ENCODE measurements at regions not wholly inside any gene's neighbourhood (a gene's known extent, or its start where the extent isn't known, plus 50 kb on each side); places are given as distances from the start of the nearest gene placed in this dataset.

GRCh38 chr16:79327836-79328235 is 272.7 kb downstream of the MAF start:
- Histone ChIP-seq H4K20me1 (ENCODE audit: insufficient read depth, low read length) (no peaks in the 10 kb centered on the region), H3K9ac (ENCODE audit: low read length) (no peak overlapping the region), H3K36me3 (replicated peaks; ENCODE audit: insufficient read depth, low read length) (no peaks in the 10 kb centered on the region), H3K27me3 (replicated peaks; ENCODE audit: insufficient read depth, low read length) (no peaks in the 10 kb centered on the region), H3K4me1 (ENCODE audit: low read length) (no peaks in the 10 kb centered on the region), H3K4me2 (ENCODE audit: low read depth, low read length) (no peak overlapping the region), H3K9me2 (replicated peaks; ENCODE audit: insufficient read depth, low read length) (no peaks in the 10 kb centered on the region), H3K4me3 (ENCODE audit: low read length) (no peak overlapping the region), H3F3A (ENCODE audit: insufficient read depth, low read length) (no peaks in the 10 kb centered on the region), H3K9me3 (replicated peaks; ENCODE audit: insufficient read depth, low read length) (no peaks in the 10 kb centered on the region), H3K79me2 (ENCODE audit: low read length) (no peaks in the 10 kb centered on the region), H2AFZ (ENCODE audit: low read length) (no peak overlapping the region), H3K27ac (ENCODE audit: low read length) (no peak overlapping the region)
- TF ChIP-seq CTCF (IDR thresholded peaks at IDR 0.05; ENCODE audit: low read length) (no peak), EZH2phosphoT487 (IDR thresholded peaks at IDR 0.05; ENCODE audit: low read length) (no peak), EZH2 (optimal IDR thresholded peaks at IDR 0.05; ENCODE audit: low read depth, low read length) (no peak)
- no peak for DNase-seq

GRCh38 chr16:79326549-79326948 is 274.0 kb downstream of the MAF start:
- no peak overlapping the region for H3K9ac ChIP-seq (ENCODE audit: low read length)
- no peaks in the 10 kb centered on the region for H3K9me2 ChIP-seq (replicated peaks; ENCODE audit: insufficient read depth, low read length)
- no peak overlapping the region for H2AFZ ChIP-seq (ENCODE audit: low read length)
- H3K36me3 ChIP-seq (replicated peaks; ENCODE audit: insufficient read depth, low read length), result no peaks in the 10 kb centered on the region
- no peak overlapping the region for H3K4me2 ChIP-seq (ENCODE audit: low read depth, low read length)
- no peak for DNase-seq
- H3K9me3 ChIP-seq (replicated peaks; ENCODE audit: insufficient read depth, low read length), result no peaks in the 10 kb centered on the region
- H3K4me3 ChIP-seq (ENCODE audit: low read length), result no peak overlapping the region
- TF ChIP-seq CTCF (IDR thresholded peaks at IDR 0.05; ENCODE audit: low read length) (no peak), EZH2 (optimal IDR thresholded peaks at IDR 0.05; ENCODE audit: low read depth, low read length) (no peak), EZH2phosphoT487 (IDR thresholded peaks at IDR 0.05; ENCODE audit: low read length) (no peak)
- H4K20me1 ChIP-seq (ENCODE audit: insufficient read depth, low read length), result no peaks in the 10 kb centered on the region
- H3F3A ChIP-seq (ENCODE audit: insufficient read depth, low read length), result no peaks in the 10 kb centered on the region
- no peaks in the 10 kb centered on the region for H3K27me3 ChIP-seq (replicated peaks; ENCODE audit: insufficient read depth, low read length)
- no peaks in the 10 kb centered on the region for H3K79me2 ChIP-seq (ENCODE audit: low read length)
- no peaks in the 10 kb centered on the region for H3K4me1 ChIP-seq (ENCODE audit: low read length)
- H3K27ac ChIP-seq (ENCODE audit: low read length), result no peak overlapping the region

- no peaks in the 10 kb centered on the region for H3K36me3 ChIP-seq (replicated peaks; ENCODE audit: insufficient read depth, low read length)
- no peaks in the 10 kb centered on the region for H4K20me1 ChIP-seq (ENCODE audit: insufficient read depth, low read length)
- H3K4me1 ChIP-seq (ENCODE audit: low read length), result no peaks in the 10 kb centered on the region
- H3K9me3 ChIP-seq (replicated peaks; ENCODE audit: insufficient read depth, low read length), result no peaks in the 10 kb centered on the region
- H3F3A ChIP-seq (ENCODE audit: insufficient read depth, low read length), result no peaks in the 10 kb centered on the region
- no peaks in the 10 kb centered on the region for H3K9me2 ChIP-seq (replicated peaks; ENCODE audit: insufficient read depth, low read length)
- no peak overlapping the region for H3K27ac ChIP-seq (ENCODE audit: low read length)
- H3K9ac ChIP-seq (ENCODE audit: low read length), result no peak overlapping the region
- H3K27me3 ChIP-seq (replicated peaks; ENCODE audit: insufficient read depth, low read length), result no peaks in the 10 kb centered on the region
- DNase-seq, result no peak
- no peaks in the 10 kb centered on the region for H3K79me2 ChIP-seq (ENCODE audit: low read length)
- H3K4me2 ChIP-seq (ENCODE audit: low read depth, low read length), result no peak overlapping the region
- no peak overlapping the region for H3K4me3 ChIP-seq (ENCODE audit: low read length)
- H2AFZ ChIP-seq (ENCODE audit: low read length), result no peak overlapping the region
- no peak for TF ChIP-seq EZH2phosphoT487 (IDR thresholded peaks at IDR 0.05; ENCODE audit: low read length)
- TF ChIP-seq CTCF (IDR thresholded peaks at IDR 0.05; ENCODE audit: low read length), result no peak
- no peak for TF ChIP-seq EZH2 (optimal IDR thresholded peaks at IDR 0.05; ENCODE audit: low read depth, low read length)
These were observed 275.2 kb downstream of the MAF start for GRCh38 chr16:79325226-79325945.

Data from MM.1S (cell line).